ENCODE measurements at regions not wholly inside any gene's neighbourhood (a gene's known extent, or its start where the extent isn't known, plus 50 kb on each side); places are given as distances from the start of the nearest gene placed in this dataset.

- DNase-seq: no peak
Observed at GRCh38 chr1:72366466-72366865, 84.1 kb upstream of the NEGR1 start.

- no peak for DNase-seq
Observed at GRCh38 chr1:72365693-72366092, 83.4 kb upstream of the NEGR1 start.

- DNase-seq: no peak
Observed at GRCh38 chr1:72362538-72362937, 80.2 kb upstream of the NEGR1 start.

GRCh38 chr1:72357411-72357810 lies 75.1 kb upstream of the NEGR1 start:
- no peak for DNase-seq

GRCh38 chr1:72355899-72356298 lies 73.6 kb upstream of the NEGR1 start:
- no peak for DNase-seq

- no peak for DNase-seq
Observed at GRCh38 chr1:72341661-72342060, 59.3 kb upstream of the NEGR1 start.

- DNase-seq: no peak
Observed at GRCh38 chr1:72336776-72337175, 54.4 kb upstream of the NEGR1 start.

Data from NCI-H446 (cell line).